SK-N-SH (cell line): ENCODE measurements at regions not wholly inside any gene's neighbourhood (a gene's known extent, or its start where the extent isn't known, plus 50 kb on each side); places are given as distances from the start of the nearest gene placed in this dataset.

Experiments used
- CTCF ChIA-PET: fragments of 300-600, 350-600 bp; formaldehyde crosslinking; extraction: SDS; loops from one replicate; lab custom pipeline; 2021; lab: Yijun Ruan, JAX
- POLR2A ChIA-PET: fragments of 350-600 bp; sonication (Branson Sonifier 250); formaldehyde crosslinking; extraction: SDS; loops from one replicate; lab custom pipeline; 2020; ENCODE audit warnings: antibody characterized with exemption, inconsistent platforms; lab: Yijun Ruan, JAX
- DNase-seq: peaks from one replicate; pipeline ENCODE4 v3.0.0; 2012
- H2AFZ ChIP-seq: fragments of 200-600 bp; sonication (generic); 2 replicates; pipeline ENCODE4 v1.8.1; 2016; ENCODE audit warnings: antibody characterized with exemption, mild to moderate bottlenecking, low read depth
- H3F3A ChIP-seq: fragments of 200-600 bp; sonication (generic); replicated peaks from 2 replicates; pipeline ENCODE3; 2016; ENCODE audit warnings: antibody characterized with exemption, mild to moderate bottlenecking; ENCODE audit not compliant: insufficient read depth
- H3K27ac ChIP-seq, 2 experiments: fragments of 200-500 bp in 1 of 2; fragments of 200-600 bp in 1 of 2; sonication (Bioruptor generic) in 1 of 2; sonication (generic), shearing (Covaris generic) in 1 of 2; 2 replicates each; pipeline versions ENCODE4 v1.5.1 to v1.6.1; 2014 to 2016; ENCODE audit warnings: low read depth in 2 of 2, inconsistent platforms in 1 of 2, low read length in 1 of 2, mild to moderate bottlenecking in 1 of 2, mixed read lengths in 1 of 2
- H3K27me3 ChIP-seq: fragments of 200-600 bp; sonication (generic), shearing (Covaris generic); 2 replicates; pipeline ENCODE4 v1.6.1; 2016; ENCODE audit warnings: mixed run types; ENCODE audit not compliant: insufficient read depth
- H3K36me3 ChIP-seq, 2 experiments: fragments of 200-500 bp in 1 of 2; fragments of 200-600 bp in 1 of 2; sonication (Bioruptor generic) in 1 of 2; sonication (generic) in 1 of 2; replicated peaks in 1 of 2; 2 replicates each; pipeline versions ENCODE3 to v1.5.1; 2014 to 2016; ENCODE audit warnings: low read length in 1 of 2, mild to moderate bottlenecking in 1 of 2; ENCODE audit not compliant: insufficient read depth in 2 of 2, control insufficient read depth in 1 of 2
- H3K4me1 ChIP-seq, 2 experiments: fragments of 200-500 bp in 1 of 2; fragments of 200-600 bp in 1 of 2; sonication (Bioruptor generic) in 1 of 2; sonication (generic), shearing (Covaris generic) in 1 of 2; 2 replicates each; pipeline versions ENCODE4 v1.5.1 to v1.6.1; 2014 to 2016; ENCODE audit warnings: low read depth in 1 of 2, low read length in 1 of 2, mixed run types in 1 of 2; ENCODE audit not compliant: insufficient read depth in 2 of 2, control insufficient read depth in 1 of 2
- H3K4me2 ChIP-seq: fragments of 200-600 bp; sonication (generic), shearing (Covaris generic); 2 replicates; pipeline ENCODE4 v1.6.1; 2017; ENCODE audit warnings: mixed run types
- H3K4me3 ChIP-seq, 2 experiments: fragments of 200-500 bp in 1 of 2; fragments of 200-600 bp in 1 of 2; sonication (Bioruptor generic) in 1 of 2; sonication (generic), shearing (Covaris generic) in 1 of 2; 2 replicates each; pipeline versions ENCODE4 v1.5.1 to v1.8.1; 2014 to 2016; ENCODE audit warnings: low read depth in 2 of 2, inconsistent platforms in 1 of 2, low read length in 1 of 2, mild to moderate bottlenecking in 1 of 2, mixed read lengths in 1 of 2, moderate library complexity in 1 of 2
- H3K79me2 ChIP-seq: fragments of 200-600 bp; sonication (generic); 2 replicates; pipeline ENCODE4 v1.8.1; 2017; ENCODE audit warnings: mild to moderate bottlenecking; ENCODE audit not compliant: insufficient read depth
- H3K9ac ChIP-seq: fragments of 200-600 bp; sonication (generic); 2 replicates; pipeline ENCODE4 v1.6.1; 2017; ENCODE audit warnings: mixed run types
- H3K9me2 ChIP-seq: fragments of 200-600 bp; sonication (generic); 2 replicates; pipeline ENCODE4 v1.6.1; 2017; ENCODE audit warnings: mixed run types
- H3K9me3 ChIP-seq: fragments of 200-600 bp; sonication (generic); 2 replicates; pipeline ENCODE4 v1.6.1; 2017; ENCODE audit warnings: mixed run types, mild to moderate bottlenecking, moderate library complexity
- H4K20me1 ChIP-seq: fragments of 200-600 bp; sonication (generic); 2 replicates; pipeline ENCODE4 v1.6.1; 2017; ENCODE audit warnings: mild to moderate bottlenecking, mixed run types; ENCODE audit not compliant: insufficient read depth
- ELF1 ChIP-seq: IDR thresholded peaks from 2 replicates; pipeline ENCODE4 v1.4.0; 2012
- EP300 ChIP-seq, 2 experiments: IDR thresholded peaks; 2 replicates each; pipeline versions ENCODE4 v1.4.0 to v1.6.1; 2012; ENCODE audit warnings: borderline replicate concordance in 1 of 2, low read depth in 1 of 2, low read length in 1 of 2
- FOXM1 ChIP-seq: IDR thresholded peaks from 2 replicates; pipeline ENCODE4 v1.4.0; 2012; ENCODE audit warnings: low read depth, mild to moderate bottlenecking
- GABPA ChIP-seq: IDR thresholded peaks from 2 replicates; pipeline ENCODE4 v1.4.0; 2012; ENCODE audit warnings: low read depth, mild to moderate bottlenecking
- IRF3 ChIP-seq: fragments of 150-350 bp; IDR thresholded peaks from 2 replicates; pipeline ENCODE4 v1.6.1; 2016; ENCODE audit warnings: mild to moderate bottlenecking, low read depth, low read length
- JUND ChIP-seq: IDR thresholded peaks from 2 replicates; pipeline ENCODE4 v1.4.0; 2012
- MXI1 ChIP-seq: IDR thresholded peaks from 2 replicates; pipeline ENCODE4 v1.6.1; 2012; ENCODE audit warnings: mild to moderate bottlenecking, low read depth, low read length, improper control_type of control experiment
- NFIC ChIP-seq: IDR thresholded peaks from 2 replicates; pipeline ENCODE4 v1.4.0; 2012; ENCODE audit warnings: borderline replicate concordance
- NRF1 ChIP-seq: IDR thresholded peaks from 2 replicates; pipeline ENCODE4 v1.6.1; 2012; ENCODE audit warnings: low read depth, mild to moderate bottlenecking, low read length
- RAD21 ChIP-seq: IDR thresholded peaks from 2 replicates; pipeline ENCODE4 v1.6.1; 2012; ENCODE audit warnings: mild to moderate bottlenecking, low read length
- RCOR1 ChIP-seq: fragments of 150-350 bp; IDR thresholded peaks from 2 replicates; pipeline ENCODE4 v1.6.1; 2017; ENCODE audit warnings: antibody characterized with exemption, low read length
- REST ChIP-seq: IDR thresholded peaks from 2 replicates; pipeline ENCODE4 v1.6.1; 2012; ENCODE audit warnings: mild to moderate bottlenecking, low read depth, low read length, moderate library complexity
- RXRA ChIP-seq: IDR thresholded peaks from 2 replicates; pipeline ENCODE4 v1.4.0; 2012; ENCODE audit warnings: low read depth, mild to moderate bottlenecking, borderline replicate concordance
- SIN3A ChIP-seq: IDR thresholded peaks from 2 replicates; pipeline ENCODE4 v1.6.1; 2012; ENCODE audit warnings: low read depth, mild to moderate bottlenecking, low read length, moderate library complexity, borderline replicate concordance
- SMC3 ChIP-seq: IDR thresholded peaks from 2 replicates; pipeline ENCODE4 v1.6.1; 2012; ENCODE audit warnings: low read depth, low read length, improper control_type of control experiment
- TAF1 ChIP-seq: IDR thresholded peaks from 2 replicates; pipeline ENCODE4 v1.6.1; 2012; ENCODE audit warnings: low read depth, mild to moderate bottlenecking, low read length, moderate library complexity, borderline replicate concordance
- TCF12 ChIP-seq: IDR thresholded peaks from 2 replicates; pipeline ENCODE4 v1.4.0; 2012
- TEAD4 ChIP-seq: IDR thresholded peaks from 2 replicates; pipeline ENCODE4 v1.4.0; 2012; ENCODE audit warnings: mild to moderate bottlenecking, borderline replicate concordance; ENCODE audit not compliant: insufficient read depth
- YY1 ChIP-seq: IDR thresholded peaks from 2 replicates; pipeline ENCODE4 v1.4.0; 2012; ENCODE audit warnings: low read depth, mild to moderate bottlenecking
- WGBS: methylation state at CpG from one replicate; pipeline ENCODE4 v1.1.6; 2017; ENCODE audit warnings: low lambda C conversion rate; 5-methylcytosine and 5-hydroxymethylcytosine counted together
- TF ChIP-seq, protein P1 (sequence below): IDR thresholded peaks from 2 replicates; pipeline ENCODE4 v1.4.0; 2012; ENCODE audit warnings: low read depth, borderline replicate concordance
- TF ChIP-seq, protein P2 (sequence below): IDR thresholded peaks from 2 replicates; pipeline ENCODE4 v1.4.0; 2012; ENCODE audit warnings: low read depth, borderline replicate concordance
- TF ChIP-seq, protein P3 (sequence below): IDR thresholded peaks from 2 replicates; pipeline ENCODE4; 2012

GRCh38 chr10:106399112-106399511, 765.4 kb downstream of the SORCS1 start (continued):
- TF ChIP-seq EP300 (IDR thresholded peaks at IDR 0.05; ENCODE audit: borderline replicate concordance in 1 of 2, low read depth in 1 of 2, low read length in 1 of 2) (no peak), TCF12 (no peak), JUND (no peak), YY1 (no peak), NRF1 (no peak), RXRA (no peak), SIN3A (no peak)

GRCh38 chr10:106396192-106396591, 768.3 kb downstream of the SORCS1 start:
- Histone ChIP-seq H3F3A (no peaks in the 10 kb centered on the region), H3K27ac (no peak overlapping the region), H3K9me3 (no peaks in the 10 kb centered on the region), H3K4me2 (no peak overlapping the region), H3K9ac (no peak overlapping the region), H2AFZ (no peak overlapping the region), H3K9me2 (no peaks in the 10 kb centered on the region), H3K4me3 (no peak overlapping the region), H3K36me3 (no peaks in the 10 kb centered on the region), H3K4me1 (peaks cover 0 to 3% of the 10 kb centered on the region in 2 experiments; a peak in 2 of 4 replicates), H3K27me3 (no peaks in the 10 kb centered on the region), H3K79me2 (no peaks in the 10 kb centered on the region), H4K20me1 (no peaks in the 10 kb centered on the region)
- DNase-seq, result no peak
- TF ChIP-seq GABPA (no peak), RAD21 (no peak), FOXM1 (no peak), YY1 (no peak), MXI1 (no peak), TEAD4 (no peak), IRF3 (no peak), ELF1 (no peak), TAF1 (no peak), RCOR1 (no peak), NFIC (no peak), REST (no peak), SMC3 (no peak)
- TF ChIP-seq, protein P1, sequence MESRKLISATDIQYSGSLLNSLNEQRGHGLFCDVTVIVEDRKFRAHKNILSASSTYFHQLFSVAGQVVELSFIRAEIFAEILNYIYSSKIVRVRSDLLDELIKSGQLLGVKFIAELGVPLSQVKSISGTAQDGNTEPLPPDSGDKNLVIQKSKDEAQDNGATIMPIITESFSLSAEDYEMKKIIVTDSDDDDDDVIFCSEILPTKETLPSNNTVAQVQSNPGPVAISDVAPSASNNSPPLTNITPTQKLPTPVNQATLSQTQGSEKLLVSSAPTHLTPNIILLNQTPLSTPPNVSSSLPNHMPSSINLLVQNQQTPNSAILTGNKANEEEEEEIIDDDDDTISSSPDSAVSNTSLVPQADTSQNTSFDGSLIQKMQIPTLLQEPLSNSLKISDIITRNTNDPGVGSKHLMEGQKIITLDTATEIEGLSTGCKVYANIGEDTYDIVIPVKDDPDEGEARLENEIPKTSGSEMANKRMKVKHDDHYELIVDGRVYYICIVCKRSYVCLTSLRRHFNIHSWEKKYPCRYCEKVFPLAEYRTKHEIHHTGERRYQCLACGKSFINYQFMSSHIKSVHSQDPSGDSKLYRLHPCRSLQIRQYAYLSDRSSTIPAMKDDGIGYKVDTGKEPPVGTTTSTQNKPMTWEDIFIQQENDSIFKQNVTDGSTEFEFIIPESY, result no peak
- TF ChIP-seq, protein P2, sequence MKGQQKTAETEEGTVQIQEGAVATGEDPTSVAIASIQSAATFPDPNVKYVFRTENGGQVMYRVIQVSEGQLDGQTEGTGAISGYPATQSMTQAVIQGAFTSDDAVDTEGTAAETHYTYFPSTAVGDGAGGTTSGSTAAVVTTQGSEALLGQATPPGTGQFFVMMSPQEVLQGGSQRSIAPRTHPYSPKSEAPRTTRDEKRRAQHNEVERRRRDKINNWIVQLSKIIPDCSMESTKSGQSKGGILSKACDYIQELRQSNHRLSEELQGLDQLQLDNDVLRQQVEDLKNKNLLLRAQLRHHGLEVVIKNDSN, result no peak
- TF ChIP-seq, protein P3, sequence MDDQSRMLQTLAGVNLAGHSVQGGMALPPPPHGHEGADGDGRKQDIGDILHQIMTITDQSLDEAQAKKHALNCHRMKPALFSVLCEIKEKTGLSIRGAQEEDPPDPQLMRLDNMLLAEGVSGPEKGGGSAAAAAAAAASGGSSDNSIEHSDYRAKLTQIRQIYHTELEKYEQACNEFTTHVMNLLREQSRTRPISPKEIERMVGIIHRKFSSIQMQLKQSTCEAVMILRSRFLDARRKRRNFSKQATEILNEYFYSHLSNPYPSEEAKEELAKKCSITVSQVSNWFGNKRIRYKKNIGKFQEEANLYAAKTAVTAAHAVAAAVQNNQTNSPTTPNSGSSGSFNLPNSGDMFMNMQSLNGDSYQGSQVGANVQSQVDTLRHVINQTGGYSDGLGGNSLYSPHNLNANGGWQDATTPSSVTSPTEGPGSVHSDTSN, result no peak
- WGBS, result 17% methylated on average over 2 of the region's 2 CpGs
- ChIA-PET CTCF (interaction anchor here (0.5 to 1.2 kb wide), 2 partner anchors 8 to 222 kb away, joined by 3 to 5 read pairs; no protein-coding TSS in a partner anchor), POLR2A (no interaction called here)
